Thyroid gland (tissue), 4 donors: ENCODE measurements at regions not wholly inside any gene's neighbourhood (a gene's known extent, or its start where the extent isn't known, plus 50 kb on each side); places are given as distances from the start of the nearest gene placed in this dataset.

Experiments used
- DNase-seq, 2 donors: peaks; one replicate each; pipeline ENCODE4 v3.0.0-alpha.2; 2019
- H3K27ac ChIP-seq, 3 donors: fragments of 200-600 bp; sonication (generic); 1 replicate in 2 of 3; 2 replicates in 1 of 3; pipeline ENCODE4 v1.5.1; 2016 to 2019; ENCODE audit warnings: mild to moderate bottlenecking in 1 of 3, moderate library complexity in 1 of 3
- H3K27me3 ChIP-seq: fragments of 200-600 bp; sonication (generic); one replicate; pipeline ENCODE4 v1.5.1; 2019
- H3K36me3 ChIP-seq, 2 donors: fragments of 200-600 bp; sonication (generic); one replicate each; pipeline ENCODE4 v1.5.1; 2016 to 2019
- H3K4me1 ChIP-seq, 2 donors: fragments of 200-600 bp; sonication (generic); one replicate each; pipeline ENCODE4 v1.5.1; 2017 to 2019
- H3K4me3 ChIP-seq, 3 donors: fragments of 200-600 bp; sonication (generic); replicated peaks in 1 of 3; 1 replicate in 2 of 3; 2 replicates in 1 of 3; pipeline ENCODE4 v1.5.1; 2016; ENCODE audit warnings: mild to moderate bottlenecking in 1 of 3
- H3K9me3 ChIP-seq: fragments of 200-600 bp; sonication (generic); one replicate; pipeline ENCODE4 v1.5.1; 2017
- POLR2A ChIP-seq, 2 donors: fragments of 450-650 bp; IDR thresholded peaks; one replicate each; pipeline ENCODE4 v1.6.1; 2017; ENCODE audit warnings: antibody characterized with exemption in 2 of 2, mild to moderate bottlenecking in 2 of 2, moderate library complexity in 1 of 2
- WGBS, 2 donors: methylation state at CpG; one replicate each; pipeline ENCODE4 v1.1.5; 2017; 5-methylcytosine and 5-hydroxymethylcytosine counted together
- intact Hi-C: fragments of 100-400 bp; cut with DNase I; formaldehyde crosslinking; loops from one replicate; pipeline ENCODE4 v1.15.1; 2023
- TF ChIP-seq, protein P1 (sequence below), 6 experiments: fragments of 200-600 bp in 3 of 6; fragments of 450-650 bp in 3 of 6; sonication (generic) in 3 of 6; IDR thresholded peaks; one replicate each; pipeline ENCODE4 v1.5.1; 2016 to 2019; ENCODE audit warnings: antibody characterized with exemption in 6 of 6, mild to moderate bottlenecking in 2 of 6, inconsistent platforms in 1 of 6, moderate library complexity in 1 of 6

DNA sequence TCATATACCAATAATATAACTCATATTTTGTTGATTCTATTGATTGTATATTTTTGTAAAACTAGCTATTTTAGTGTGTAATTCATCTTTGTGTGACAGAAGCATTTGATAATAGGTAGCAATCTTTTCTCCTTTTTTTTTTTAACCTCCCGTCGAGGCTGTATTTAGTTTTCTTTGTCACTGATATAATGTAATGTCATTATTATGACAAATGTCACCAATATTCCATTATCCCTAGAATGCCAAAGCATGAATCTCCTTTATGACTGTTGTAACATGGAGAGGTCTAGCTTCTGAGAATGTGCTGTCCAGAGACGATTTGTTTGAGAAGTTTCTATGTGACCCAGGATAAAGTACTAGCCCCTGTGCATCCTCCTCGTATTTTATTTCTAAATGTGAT lies 639.0 kb upstream of the ATXN7L3B start:
- H3K4me1 ChIP-seq: no peaks in the 10 kb centered on the region
- DNase-seq: no peak
- H3K9me3 ChIP-seq: no peaks in the 10 kb centered on the region
- no peak overlapping the region for H3K4me3 ChIP-seq
- H3K27ac ChIP-seq: no peak overlapping the region
- WGBS, 2 donors: 79 to 83% methylated on average over 4 of the region's 4 CpGs
- no peaks in the 10 kb centered on the region for H3K36me3 ChIP-seq
- intact Hi-C loops: no loop called here
- TF ChIP-seq POLR2A (IDR thresholded peaks at IDR 0.05): no peak
- TF ChIP-seq, protein P1, sequence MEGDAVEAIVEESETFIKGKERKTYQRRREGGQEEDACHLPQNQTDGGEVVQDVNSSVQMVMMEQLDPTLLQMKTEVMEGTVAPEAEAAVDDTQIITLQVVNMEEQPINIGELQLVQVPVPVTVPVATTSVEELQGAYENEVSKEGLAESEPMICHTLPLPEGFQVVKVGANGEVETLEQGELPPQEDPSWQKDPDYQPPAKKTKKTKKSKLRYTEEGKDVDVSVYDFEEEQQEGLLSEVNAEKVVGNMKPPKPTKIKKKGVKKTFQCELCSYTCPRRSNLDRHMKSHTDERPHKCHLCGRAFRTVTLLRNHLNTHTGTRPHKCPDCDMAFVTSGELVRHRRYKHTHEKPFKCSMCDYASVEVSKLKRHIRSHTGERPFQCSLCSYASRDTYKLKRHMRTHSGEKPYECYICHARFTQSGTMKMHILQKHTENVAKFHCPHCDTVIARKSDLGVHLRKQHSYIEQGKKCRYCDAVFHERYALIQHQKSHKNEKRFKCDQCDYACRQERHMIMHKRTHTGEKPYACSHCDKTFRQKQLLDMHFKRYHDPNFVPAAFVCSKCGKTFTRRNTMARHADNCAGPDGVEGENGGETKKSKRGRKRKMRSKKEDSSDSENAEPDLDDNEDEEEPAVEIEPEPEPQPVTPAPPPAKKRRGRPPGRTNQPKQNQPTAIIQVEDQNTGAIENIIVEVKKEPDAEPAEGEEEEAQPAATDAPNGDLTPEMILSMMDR (IDR thresholded peaks at IDR 0.05): no peak
- no peaks in the 10 kb centered on the region for H3K27me3 ChIP-seq

DNA sequence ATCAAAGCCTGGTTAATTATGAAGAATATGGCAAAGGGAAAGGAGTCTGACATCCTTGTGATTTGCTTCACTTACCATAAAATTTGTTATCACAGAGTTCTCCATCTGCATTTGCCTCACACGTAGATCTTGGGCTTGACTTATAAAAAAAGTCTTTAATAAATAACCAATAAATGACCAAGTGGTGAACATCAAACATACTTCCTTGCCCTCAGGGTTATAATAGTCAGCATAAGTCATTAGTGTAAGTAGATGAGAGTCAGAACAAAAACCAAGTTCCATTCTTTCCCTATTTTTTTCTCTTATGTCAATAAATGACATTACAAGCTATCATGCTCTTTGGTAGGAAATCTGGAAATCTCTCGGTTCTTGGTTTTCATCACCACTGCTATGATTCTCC lies 635.4 kb upstream of the ATXN7L3B start:
- intact Hi-C loops: no loop called here
- TF ChIP-seq, protein P1 (IDR thresholded peaks at IDR 0.05): no peak
- TF ChIP-seq POLR2A (IDR thresholded peaks at IDR 0.05): no peak
- WGBS, 2 donors: 80% methylated on average over 2 of the region's 2 CpGs
- DNase-seq: no peak
- Histone ChIP-seq H3K4me1 (no peaks in the 10 kb centered on the region), H3K27me3 (no peaks in the 10 kb centered on the region), H3K27ac (no peak overlapping the region), H3K36me3 (no peaks in the 10 kb centered on the region), H3K9me3 (no peaks in the 10 kb centered on the region), H3K4me3 (no peak overlapping the region)

DNA sequence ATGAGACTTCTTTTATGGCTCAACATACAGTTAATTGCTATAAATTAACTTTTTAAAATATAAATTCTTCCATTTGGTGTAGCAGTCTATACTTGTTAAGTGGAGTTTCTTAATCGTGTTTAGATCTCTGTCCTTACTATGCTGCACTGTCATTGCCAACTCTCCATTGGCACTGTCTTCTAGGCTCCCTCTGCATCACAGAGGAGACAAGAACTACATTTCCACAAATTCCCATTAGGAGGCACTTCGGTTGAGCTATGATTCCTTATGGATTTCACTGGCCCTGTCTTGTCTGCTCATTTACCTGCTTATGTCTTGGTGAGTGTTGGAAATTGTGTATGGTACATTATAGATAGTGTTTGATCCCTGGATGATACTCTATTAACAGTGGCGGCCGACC lies 630.9 kb upstream of the ATXN7L3B start:
- TF ChIP-seq, protein P1 (IDR thresholded peaks at IDR 0.05): no peak
- no peak for TF ChIP-seq POLR2A (IDR thresholded peaks at IDR 0.05)
- intact Hi-C loops: no loop called here
- Histone ChIP-seq H3K4me3 (no peak overlapping the region), H3K27me3 (no peaks in the 10 kb centered on the region), H3K9me3 (no peaks in the 10 kb centered on the region), H3K4me1 (no peaks in the 10 kb centered on the region), H3K27ac (no peak overlapping the region), H3K36me3 (no peaks in the 10 kb centered on the region)
- no peak for DNase-seq
- whole genome bisulfite sequencing, 2 donors: 85% methylated on average over 4 of the region's 4 CpGs

DNA sequence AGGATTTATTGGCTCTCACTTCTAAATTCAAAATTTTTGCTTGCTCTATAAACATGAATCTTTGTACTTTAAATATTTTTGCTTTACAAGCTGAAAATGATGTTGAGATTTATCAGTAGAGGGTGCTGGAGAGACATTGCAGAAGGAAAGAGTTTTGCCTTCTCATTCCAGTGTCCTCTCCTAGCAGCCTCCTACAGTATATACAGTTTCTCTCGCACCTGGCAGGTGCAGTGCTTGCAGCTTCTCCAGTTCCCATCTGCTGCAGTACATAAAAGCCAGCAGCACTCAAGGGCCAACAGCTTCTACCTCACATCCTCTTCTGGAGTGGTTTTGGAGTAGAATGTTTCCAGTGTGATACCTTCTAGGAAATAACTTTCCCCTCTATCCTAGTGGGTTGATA lies 601.8 kb upstream of the ATXN7L3B start:
- TF ChIP-seq, protein P1 (IDR thresholded peaks at IDR 0.05): peak in 1 of 6 experiments; percentile 29
- no peak for TF ChIP-seq POLR2A (IDR thresholded peaks at IDR 0.05)
- Histone ChIP-seq H3K36me3 (no peaks in the 10 kb centered on the region), H3K4me3 (no peak overlapping the region), H3K4me1 (no peaks in the 10 kb centered on the region), H3K9me3 (no peaks in the 10 kb centered on the region), H3K27ac (no peak overlapping the region), H3K27me3 (no peaks in the 10 kb centered on the region)
- WGBS, 2 donors: 14 to 27% methylated on average over 1 of the region's 1 CpG
- no peak for DNase-seq
- intact Hi-C loops: no loop called here

DNA sequence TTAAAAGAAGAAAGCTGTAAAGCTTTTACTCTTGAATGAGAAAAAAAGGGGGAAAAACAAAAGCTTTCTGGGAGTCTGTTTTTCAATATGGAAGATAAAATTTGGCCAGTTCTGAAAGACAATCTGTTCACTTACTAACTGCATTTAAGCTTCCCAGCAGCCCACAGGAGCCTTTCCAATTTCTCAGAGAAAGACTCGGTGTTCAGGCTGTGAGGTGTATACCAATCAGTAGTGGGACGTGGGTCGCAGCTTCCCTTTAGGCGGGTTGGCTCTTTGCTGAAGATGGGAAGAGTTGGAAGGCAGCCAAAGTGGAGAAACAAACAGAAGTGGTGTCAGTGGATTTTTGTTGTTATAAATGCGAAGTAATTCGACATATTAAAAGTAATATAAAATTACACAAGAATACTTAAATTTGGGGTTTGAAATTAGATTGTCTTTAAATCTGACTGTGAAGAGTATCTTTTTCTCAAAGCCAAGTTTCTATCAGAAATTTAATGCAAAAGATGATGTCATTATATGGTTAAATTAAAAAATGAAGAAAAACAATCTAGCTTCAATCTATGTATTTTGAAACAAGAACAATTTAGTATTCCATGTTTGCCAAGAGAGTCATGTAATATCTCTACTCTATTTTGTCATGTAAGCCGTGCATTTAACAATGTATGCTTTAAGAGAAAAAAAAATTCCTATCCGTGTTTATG lies 590.2 kb upstream of the ATXN7L3B start:
- no peak for TF ChIP-seq POLR2A (IDR thresholded peaks at IDR 0.05)
- TF ChIP-seq, protein P1 (IDR thresholded peaks at IDR 0.05): no peak
- Histone ChIP-seq H3K4me3 (no peak overlapping the region), H3K36me3 (no peaks in the 10 kb centered on the region), H3K27me3 (no peaks in the 10 kb centered on the region), H3K27ac (no peak overlapping the region), H3K9me3 (no peaks in the 10 kb centered on the region), H3K4me1 (no peaks in the 10 kb centered on the region)
- DNase-seq: no peak
- intact Hi-C loops: no loop called here
- 77 to 84% methylated on average over 8 of the region's 8 CpGs for WGBS, 2 donors
